SKM-1 (cell line): ENCODE measurements at regions not wholly inside any gene's neighbourhood (a gene's known extent, or its start where the extent isn't known, plus 50 kb on each side); places are given as distances from the start of the nearest gene placed in this dataset.
A peak's percentile ranks its signal among the peaks of the same experiment; 100 is the strongest.

Experiments used
- DNase-seq: peaks from one replicate; lab custom pipeline; 2025; ENCODE audit not compliant: unreplicated experiment; lab: John Stamatoyannopoulos, UW

- DNase-seq: no peak
Observed at GRCh38 chr5:155903791-155904190, 423.2 kb upstream of the SGCD start.

DNA sequence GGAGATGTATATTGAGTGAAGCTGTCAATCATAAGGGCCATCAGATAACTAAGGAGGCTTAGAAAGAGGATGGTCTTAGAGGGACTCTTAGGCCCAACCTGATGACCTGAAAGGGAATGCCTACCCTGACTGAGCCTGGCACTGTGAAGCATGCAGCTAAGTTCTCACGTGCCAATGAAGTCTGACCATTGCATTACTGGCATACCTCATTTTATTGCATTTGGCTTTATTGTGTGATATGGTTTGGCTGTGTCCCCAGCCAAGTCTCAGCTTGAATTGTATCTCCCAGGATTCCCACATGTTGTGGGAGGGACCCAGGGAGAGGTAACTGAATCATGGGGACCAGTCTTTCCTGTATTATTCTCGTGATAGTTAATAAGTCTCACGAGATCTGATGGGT, 421.6 kb upstream of the SGCD start:
- DNase-seq: no peak

GRCh38 chr5:155906046-155906445, 420.9 kb upstream of the SGCD start:
- DNase-seq: no peak

GRCh38 chr5:155908543-155908942, 418.4 kb upstream of the SGCD start:
- no peak for DNase-seq

DNA sequence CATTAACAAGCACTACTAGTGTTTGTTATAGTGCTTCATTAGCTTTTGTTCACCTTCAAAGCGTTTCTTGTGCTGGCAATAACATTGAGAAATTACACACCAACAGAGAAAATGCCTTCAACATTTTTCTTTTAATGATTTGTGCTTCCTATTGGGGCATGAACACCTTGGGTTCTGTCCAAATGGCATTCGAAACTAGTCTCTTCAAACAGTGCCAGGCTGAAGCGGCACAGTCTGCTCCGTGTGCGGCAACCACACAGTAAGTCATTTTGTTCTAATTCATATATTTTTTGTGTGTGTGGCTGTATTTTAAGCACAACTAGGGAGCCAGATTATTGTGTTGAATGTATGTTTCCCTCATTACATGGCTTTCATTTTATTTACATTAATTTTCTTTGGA, 414.7 kb upstream of the SGCD start:
- no peak for DNase-seq

- DNase-seq: no peak
Observed at GRCh38 chr5:155914766-155915165, 412.2 kb upstream of the SGCD start.

DNA sequence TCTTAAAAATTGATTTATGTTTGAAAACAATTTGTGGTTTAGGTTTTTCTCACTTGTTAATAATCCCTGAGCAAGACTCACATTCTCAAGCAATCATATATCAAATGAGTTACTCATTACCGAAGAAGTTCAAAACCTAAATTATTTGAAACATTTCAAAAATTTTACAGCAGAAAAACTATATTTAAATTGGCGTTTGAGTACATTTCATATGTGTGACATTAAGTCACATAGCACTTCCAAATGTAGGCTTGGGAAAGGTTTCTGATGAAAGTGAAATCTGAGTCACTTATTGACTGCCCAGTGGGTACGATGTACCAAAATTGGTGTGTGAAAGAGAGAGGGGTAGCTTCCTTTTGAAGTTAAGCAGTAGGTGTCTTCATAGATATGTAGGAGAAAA, 411.4 kb upstream of the SGCD start:
- DNase-seq: no peak

DNA sequence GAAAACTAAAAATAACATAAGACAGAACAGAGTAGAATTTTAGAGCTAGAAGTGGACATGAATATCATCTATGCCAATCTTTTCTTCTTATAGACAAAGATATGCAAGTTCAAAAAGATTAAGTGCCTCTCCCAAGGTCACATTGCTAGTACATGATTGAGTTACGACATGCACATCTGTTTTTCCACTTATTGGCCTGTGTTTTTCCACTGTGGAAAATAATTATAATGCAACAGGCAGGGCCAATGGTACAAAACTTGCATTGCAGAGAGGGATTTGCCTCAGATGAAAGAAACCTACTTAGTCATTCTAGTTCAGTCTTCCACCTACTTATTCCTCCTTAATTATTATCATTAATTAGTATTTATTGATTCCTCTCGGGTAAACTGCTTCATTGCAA, 407.8 kb upstream of the SGCD start:
- DNase-seq: no peak

- no peak for DNase-seq
Observed at GRCh38 chr5:155919725-155920124, 407.2 kb upstream of the SGCD start.

DNA sequence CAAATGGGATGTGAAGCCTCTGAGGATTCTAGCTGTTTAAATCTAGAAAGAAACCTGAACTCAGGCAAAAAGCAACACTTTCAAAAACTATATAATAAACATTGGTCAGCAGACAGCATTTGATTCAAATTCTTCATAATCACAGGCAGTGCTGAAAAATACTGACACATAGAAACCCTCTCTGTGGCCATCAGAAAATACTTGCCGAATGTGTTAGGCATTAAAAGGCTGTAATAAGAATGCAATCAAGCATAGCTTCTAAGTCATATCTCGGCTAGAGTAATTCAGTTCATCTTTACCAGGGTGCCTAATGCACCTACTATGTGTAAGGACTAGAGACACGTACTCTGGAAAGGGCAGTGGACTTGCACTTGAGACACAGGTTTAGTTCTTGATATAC, 405.3 kb upstream of the SGCD start:
- no peak for DNase-seq

GRCh38 chr5:155923784-155924183, 403.2 kb upstream of the SGCD start:
- DNase-seq: no peak

- no peak for DNase-seq
Observed at GRCh38 chr5:155926031-155926430, 400.9 kb upstream of the SGCD start.

- no peak for DNase-seq
Observed at GRCh38 chr5:155926766-155927165, 400.2 kb upstream of the SGCD start.

GRCh38 chr5:155929112-155929511, 397.9 kb upstream of the SGCD start:
- no peak for DNase-seq

- no peak for DNase-seq
Observed at GRCh38 chr5:155934964-155935363, 392.0 kb upstream of the SGCD start.

- DNase-seq: no peak
Observed at GRCh38 chr5:155935723-155936122, 391.2 kb upstream of the SGCD start.

DNA sequence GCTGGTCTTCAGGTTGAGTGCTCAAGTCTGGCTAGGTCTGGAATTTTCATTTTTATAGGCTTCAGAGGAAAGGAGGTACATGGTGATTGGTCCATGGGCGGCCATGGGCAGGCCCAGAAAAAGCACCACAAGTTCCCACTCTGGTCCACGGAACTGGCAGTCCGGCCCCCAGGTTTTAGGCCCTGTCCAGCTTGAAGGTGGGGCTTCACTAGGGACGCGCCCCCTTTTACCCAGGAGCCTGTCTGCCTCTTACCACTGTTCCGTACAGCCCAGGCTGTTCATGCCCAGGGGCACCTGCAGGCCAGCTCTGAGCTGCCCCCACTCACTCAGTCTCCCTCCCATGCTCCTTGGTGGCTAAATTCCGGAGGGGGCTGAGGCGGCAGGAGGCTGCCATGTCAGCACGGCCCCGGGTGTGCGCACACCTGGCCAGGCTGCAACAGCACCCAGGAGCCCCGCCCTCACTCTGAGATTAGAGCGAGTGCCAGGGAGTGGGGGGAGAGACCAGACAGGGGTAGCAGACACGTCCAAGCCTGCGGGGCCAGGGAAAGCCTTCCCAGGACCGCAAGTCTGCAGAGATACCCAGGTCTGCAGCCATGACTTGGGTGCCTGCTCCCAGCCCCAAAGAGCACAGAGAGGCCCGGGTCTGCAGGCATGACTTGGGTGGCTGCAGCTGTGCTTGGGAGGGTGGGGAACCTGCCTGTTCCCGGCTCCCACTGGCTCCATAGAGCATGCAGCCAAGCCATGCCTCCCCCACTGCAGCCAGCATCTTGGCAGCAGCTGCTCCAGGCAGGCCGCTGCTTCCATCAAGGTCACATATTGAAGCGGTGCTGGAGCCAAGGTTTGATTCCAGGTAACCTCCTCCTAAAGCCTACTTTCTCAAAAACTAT, 390.2 kb upstream of the SGCD start:
- DNase-seq: no peak

- DNase-seq: no peak
Observed at GRCh38 chr5:155938051-155938450, 388.9 kb upstream of the SGCD start.

DNA sequence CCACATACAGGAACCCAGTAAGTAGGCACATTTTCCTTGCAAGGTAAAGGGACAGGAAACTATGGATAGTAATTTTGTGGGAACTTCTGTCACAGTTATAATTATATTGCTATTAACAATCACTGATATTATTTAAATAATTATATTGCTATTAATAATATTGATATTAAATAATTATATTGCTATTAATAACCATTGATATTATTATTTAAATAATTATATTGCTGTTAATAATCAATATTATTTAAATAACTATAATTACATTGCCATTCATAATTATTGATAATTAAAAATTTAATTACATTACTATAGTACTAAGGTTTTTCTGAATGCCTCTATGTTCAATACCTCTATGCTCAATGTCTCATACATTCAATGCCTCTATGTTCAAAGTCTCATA, 385.6 kb upstream of the SGCD start:
- no peak for DNase-seq

DNA sequence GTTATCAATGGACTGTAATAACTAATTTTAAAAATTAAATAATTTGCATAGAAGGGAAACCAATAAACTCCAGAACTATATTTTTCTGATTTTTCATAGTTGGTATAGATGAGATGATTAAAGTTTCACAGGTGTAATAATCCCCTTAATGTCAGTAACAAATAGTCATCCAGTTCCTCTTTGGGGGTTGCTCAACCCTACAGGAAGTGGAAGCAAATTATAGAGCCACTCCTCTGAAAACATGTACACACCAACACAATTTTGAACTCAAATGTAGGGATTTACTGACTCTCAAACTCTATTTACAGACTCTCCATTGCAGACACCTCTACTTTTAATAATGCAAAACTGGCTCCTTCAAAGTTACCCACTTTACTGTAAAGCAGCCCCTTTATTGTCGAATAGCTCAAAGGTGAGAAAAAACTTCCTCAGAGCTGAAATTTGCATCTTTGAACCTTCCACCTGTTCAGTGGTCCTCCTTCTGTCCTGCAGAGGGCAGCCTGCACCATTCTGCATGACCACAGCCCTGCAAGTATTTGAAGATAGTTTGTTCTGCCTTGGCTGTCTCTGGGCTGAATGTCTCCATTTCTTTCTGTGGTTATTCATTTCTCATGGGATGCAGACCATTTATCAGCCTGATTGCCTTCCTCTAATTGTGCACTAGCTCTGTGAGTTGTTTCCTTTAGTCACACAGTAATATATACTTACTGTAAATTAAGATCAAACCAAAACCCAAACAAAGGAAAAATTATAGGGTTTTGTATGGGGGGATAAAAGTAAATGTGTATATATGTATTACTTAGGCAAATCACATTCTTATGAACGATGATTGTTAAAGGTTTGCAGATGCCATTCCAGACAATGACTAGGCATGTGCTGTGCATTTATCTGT, 383.2 kb upstream of the SGCD start:
- DNase-seq: peak; percentile 57

GRCh38 chr5:155947394-155948062, 379.4 kb upstream of the SGCD start:
- no peak for DNase-seq

- DNase-seq: no peak
Observed at GRCh38 chr5:155948576-155948975, 378.4 kb upstream of the SGCD start.
